Loucy (cell line): ENCODE measurements at regions not wholly inside any gene's neighbourhood (a gene's known extent, or its start where the extent isn't known, plus 50 kb on each side); places are given as distances from the start of the nearest gene placed in this dataset.

Source experiments
- H2AFZ ChIP-seq: fragments of 200-600 bp; sonication (generic); 2 replicates; pipeline ENCODE4 v1.6.0; 2016; ENCODE audit warnings: antibody characterized with exemption, mild to moderate bottlenecking, low read length, moderate library complexity
- H3F3A ChIP-seq: fragments of 200-600 bp; 2 replicates; pipeline ENCODE4 v1.6.0; 2016; ENCODE audit warnings: antibody characterized with exemption, low read depth, mild to moderate bottlenecking
- H3K27me3 ChIP-seq: fragments of 200-600 bp; sonication (generic); 2 replicates; pipeline ENCODE4 v1.6.1; 2014; ENCODE audit warnings: low read length, mild to moderate bottlenecking; ENCODE audit not compliant: insufficient read depth, poor library complexity, severe bottlenecking
- H3K36me3 ChIP-seq: fragments of 200-600 bp; sonication (generic); 2 replicates; pipeline ENCODE4 v1.6.1; 2016; ENCODE audit warnings: low read length; ENCODE audit not compliant: insufficient read depth
- H3K4me1 ChIP-seq: fragments of 200-600 bp; sonication (generic); 2 replicates; pipeline ENCODE4 v1.5.1; 2014; ENCODE audit warnings: low read length, mild to moderate bottlenecking; ENCODE audit not compliant: insufficient read depth, poor library complexity, severe bottlenecking
- H3K4me2 ChIP-seq: fragments of 200-600 bp; sonication (generic); 2 replicates; pipeline ENCODE4 v1.6.0; 2014; ENCODE audit warnings: antibody characterized with exemption, low read length, low read depth, mild to moderate bottlenecking; ENCODE audit not compliant: poor library complexity, severe bottlenecking
- H3K4me3 ChIP-seq: fragments of 200-600 bp; sonication (generic); 2 replicates; pipeline ENCODE4 v1.5.1; 2014; ENCODE audit warnings: low read length, mild to moderate bottlenecking, mixed read lengths; ENCODE audit not compliant: poor library complexity, severe bottlenecking
- H3K79me2 ChIP-seq: fragments of 200-600 bp; sonication (generic); 2 replicates; pipeline ENCODE4 v1.6.1; 2014; ENCODE audit warnings: low read length; ENCODE audit not compliant: insufficient read depth
- H3K9ac ChIP-seq: fragments of 200-600 bp; sonication (generic); 2 replicates; pipeline ENCODE4 v1.6.0; 2014; ENCODE audit warnings: mild to moderate bottlenecking, low read depth, low read length, moderate library complexity; ENCODE audit not compliant: poor library complexity, severe bottlenecking
- H3K9me2 ChIP-seq: fragments of 200-600 bp; sonication (generic); replicated peaks from 2 replicates; pipeline ENCODE4 v1.6.1; 2016; ENCODE audit warnings: low read depth, low read length, mixed read lengths
- H3K9me3 ChIP-seq: fragments of 200-600 bp; sonication (generic); 2 replicates; pipeline ENCODE4 v1.6.1; 2014; ENCODE audit warnings: mild to moderate bottlenecking, antibody characterized with exemption, low read length, low read depth; ENCODE audit not compliant: insufficient read depth
- H4K20me1 ChIP-seq: fragments of 200-600 bp; sonication (generic); 2 replicates; pipeline ENCODE4 v1.6.0; 2014; ENCODE audit warnings: antibody characterized with exemption, low read length, mild to moderate bottlenecking; ENCODE audit not compliant: insufficient read depth, poor library complexity, severe bottlenecking
- EZH2phosphoT487 ChIP-seq: fragments of 200-600 bp; IDR thresholded peaks from 2 replicates; pipeline ENCODE4 v1.6.1; 2018; ENCODE audit warnings: antibody characterized with exemption, mild to moderate bottlenecking, moderate library complexity, borderline replicate concordance
- TF ChIP-seq, protein P1 (sequence below): fragments of 200-600 bp; sonication (generic); conservative IDR thresholded peaks from 2 replicates; pipeline ENCODE4 v1.5.1; 2014; ENCODE audit warnings: mild to moderate bottlenecking, antibody characterized with exemption, low read length

DNA sequence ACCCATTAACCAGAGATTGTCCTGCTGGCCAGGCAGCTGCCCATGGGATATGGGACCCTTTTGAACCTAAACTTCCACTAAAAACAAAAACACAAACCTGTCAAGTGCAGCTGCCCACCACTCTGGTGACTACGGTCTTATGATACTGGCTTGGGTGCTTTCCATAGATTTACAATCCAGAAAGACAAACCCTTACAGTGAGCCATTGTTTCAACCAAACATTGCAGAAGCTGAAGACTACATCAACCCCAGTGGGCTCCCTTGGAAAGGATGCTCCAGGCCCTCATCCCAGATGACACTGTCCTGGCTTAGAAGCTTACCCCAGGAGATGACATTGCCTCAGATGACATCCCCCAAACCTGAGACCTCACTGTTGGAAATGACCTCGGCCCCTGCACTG lies 56.9 kb upstream of the WNT11 start:
- no peaks in the 10 kb centered on the region for H4K20me1 ChIP-seq
- no peak overlapping the region for H3K9ac ChIP-seq
- H3K79me2 ChIP-seq: no peaks in the 10 kb centered on the region
- no peaks in the 10 kb centered on the region for H3K27me3 ChIP-seq
- H3K36me3 ChIP-seq: no peaks in the 10 kb centered on the region
- no peak overlapping the region for H3K4me2 ChIP-seq
- no peak overlapping the region for H2AFZ ChIP-seq
- TF ChIP-seq, protein P1, sequence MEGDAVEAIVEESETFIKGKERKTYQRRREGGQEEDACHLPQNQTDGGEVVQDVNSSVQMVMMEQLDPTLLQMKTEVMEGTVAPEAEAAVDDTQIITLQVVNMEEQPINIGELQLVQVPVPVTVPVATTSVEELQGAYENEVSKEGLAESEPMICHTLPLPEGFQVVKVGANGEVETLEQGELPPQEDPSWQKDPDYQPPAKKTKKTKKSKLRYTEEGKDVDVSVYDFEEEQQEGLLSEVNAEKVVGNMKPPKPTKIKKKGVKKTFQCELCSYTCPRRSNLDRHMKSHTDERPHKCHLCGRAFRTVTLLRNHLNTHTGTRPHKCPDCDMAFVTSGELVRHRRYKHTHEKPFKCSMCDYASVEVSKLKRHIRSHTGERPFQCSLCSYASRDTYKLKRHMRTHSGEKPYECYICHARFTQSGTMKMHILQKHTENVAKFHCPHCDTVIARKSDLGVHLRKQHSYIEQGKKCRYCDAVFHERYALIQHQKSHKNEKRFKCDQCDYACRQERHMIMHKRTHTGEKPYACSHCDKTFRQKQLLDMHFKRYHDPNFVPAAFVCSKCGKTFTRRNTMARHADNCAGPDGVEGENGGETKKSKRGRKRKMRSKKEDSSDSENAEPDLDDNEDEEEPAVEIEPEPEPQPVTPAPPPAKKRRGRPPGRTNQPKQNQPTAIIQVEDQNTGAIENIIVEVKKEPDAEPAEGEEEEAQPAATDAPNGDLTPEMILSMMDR: no peak
- TF ChIP-seq EZH2phosphoT487: no peak
- no peaks in the 10 kb centered on the region for H3F3A ChIP-seq
- H3K4me3 ChIP-seq: no peak overlapping the region
- H3K4me1 ChIP-seq: no peaks in the 10 kb centered on the region
- H3K9me3 ChIP-seq: no peaks in the 10 kb centered on the region
- H3K9me2 ChIP-seq: no peaks in the 10 kb centered on the region

DNA sequence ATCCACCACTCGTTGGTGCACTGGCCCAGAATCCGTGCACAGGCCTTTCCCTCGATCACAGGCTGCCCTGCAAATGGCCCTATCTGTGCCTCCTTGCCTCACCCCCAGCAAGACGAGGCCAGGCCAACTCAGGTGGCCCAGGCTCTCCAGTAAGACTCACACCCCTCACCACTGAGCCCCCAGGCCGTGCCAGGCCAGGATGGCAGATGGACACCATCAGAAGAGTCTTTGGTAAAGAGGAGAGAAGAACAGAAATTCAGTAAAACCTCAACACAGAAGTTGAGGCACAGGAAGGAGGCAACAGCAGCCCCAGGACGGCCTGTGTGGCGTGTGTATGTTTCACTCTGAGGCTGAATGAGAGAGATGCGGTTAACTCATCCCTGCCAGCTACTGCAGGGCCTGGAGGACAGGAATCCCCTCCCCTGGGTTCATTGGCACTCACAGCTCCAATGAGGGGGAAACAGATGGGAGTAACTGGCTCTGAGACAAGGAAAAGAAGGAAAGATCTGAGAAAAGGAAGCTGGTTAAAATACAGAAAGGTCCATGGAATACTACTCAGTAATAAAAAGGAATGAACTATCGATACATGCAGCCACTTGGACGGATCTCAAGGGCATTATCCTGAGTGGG lies 54.1 kb upstream of the WNT11 start:
- no peaks in the 10 kb centered on the region for H4K20me1 ChIP-seq
- H3K27me3 ChIP-seq: no peaks in the 10 kb centered on the region
- H3K4me2 ChIP-seq: no peak overlapping the region
- no peaks in the 10 kb centered on the region for H3K4me1 ChIP-seq
- no peak overlapping the region for H3K9ac ChIP-seq
- H3F3A ChIP-seq: no peaks in the 10 kb centered on the region
- no peaks in the 10 kb centered on the region for H3K36me3 ChIP-seq
- no peak for TF ChIP-seq EZH2phosphoT487
- TF ChIP-seq, protein P1: no peak
- no peaks in the 10 kb centered on the region for H3K9me3 ChIP-seq
- H3K4me3 ChIP-seq: no peak overlapping the region
- H3K79me2 ChIP-seq: no peaks in the 10 kb centered on the region
- H2AFZ ChIP-seq: no peak overlapping the region
- no peaks in the 10 kb centered on the region for H3K9me2 ChIP-seq

DNA sequence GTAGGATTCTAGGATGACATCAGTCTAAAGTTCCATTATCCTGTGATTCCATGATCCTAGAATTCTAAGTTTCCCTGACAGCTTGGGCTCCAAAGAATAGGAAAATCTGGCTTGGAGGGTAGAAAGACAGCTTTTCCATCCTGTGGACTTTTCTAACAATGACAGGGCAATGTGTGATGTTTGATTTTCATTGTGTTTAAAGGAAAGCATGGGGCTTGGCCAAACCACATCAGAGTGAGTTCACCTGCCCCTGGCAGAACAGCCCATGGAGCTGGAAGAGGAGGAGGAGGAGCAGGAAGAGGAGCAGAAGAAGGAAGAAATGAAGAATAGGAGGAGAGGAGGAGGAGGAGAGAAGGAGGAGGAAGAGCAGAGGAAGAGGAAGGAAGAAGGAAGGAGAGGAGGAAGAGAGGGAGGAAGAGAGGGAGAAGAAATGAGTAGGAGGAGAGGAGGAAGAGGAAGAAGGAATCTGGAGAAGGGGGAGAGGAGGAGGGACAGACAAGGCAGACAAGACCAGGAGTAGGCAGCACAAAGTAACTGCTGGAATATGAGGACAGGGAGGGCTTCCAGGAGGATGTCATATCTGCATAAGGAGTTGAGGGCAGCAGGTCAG lies 53.1 kb upstream of the WNT11 start:
- no peaks in the 10 kb centered on the region for H3K9me3 ChIP-seq
- H3K36me3 ChIP-seq: no peaks in the 10 kb centered on the region
- no peaks in the 10 kb centered on the region for H3K4me1 ChIP-seq
- no peaks in the 10 kb centered on the region for H3K9me2 ChIP-seq
- H3K27me3 ChIP-seq: no peaks in the 10 kb centered on the region
- H3K79me2 ChIP-seq: no peaks in the 10 kb centered on the region
- H4K20me1 ChIP-seq: no peaks in the 10 kb centered on the region
- H3K4me2 ChIP-seq: no peak overlapping the region
- no peak overlapping the region for H3K9ac ChIP-seq
- H3K4me3 ChIP-seq: no peak overlapping the region
- TF ChIP-seq EZH2phosphoT487: no peak
- H3F3A ChIP-seq: no peaks in the 10 kb centered on the region
- no peak overlapping the region for H2AFZ ChIP-seq
